NCI-H774 (cell line): ENCODE measurements at regions not wholly inside any gene's neighbourhood (a gene's known extent, or its start where the extent isn't known, plus 50 kb on each side); places are given as distances from the start of the nearest gene placed in this dataset.

Experiments
- DNase-seq: peaks from one replicate; lab custom pipeline; 2025; lab: John Stamatoyannopoulos, UW

GRCh38 chr1:72937905-72938304 lies 655.6 kb upstream of the NEGR1 start:
- no peak for DNase-seq

DNA sequence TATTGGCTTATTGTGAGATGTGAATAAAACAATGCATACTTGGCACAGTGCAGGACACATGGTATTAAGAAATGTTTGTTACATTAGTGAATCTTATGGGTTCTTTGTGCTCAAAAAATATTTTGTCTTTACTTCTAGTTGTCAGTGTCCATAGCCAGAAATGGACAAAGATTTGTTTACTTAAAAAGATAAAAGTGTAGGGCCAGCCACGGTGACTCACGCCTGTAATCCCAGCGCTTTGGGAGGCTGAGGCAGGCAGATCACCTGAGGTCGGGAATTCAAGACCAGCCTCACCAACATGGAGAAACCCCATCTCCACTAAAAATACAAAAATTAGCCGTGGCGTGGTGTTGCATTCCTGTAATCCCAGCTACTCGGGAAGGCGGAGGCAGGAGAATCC lies 654.6 kb upstream of the NEGR1 start:
- no peak for DNase-seq

DNA sequence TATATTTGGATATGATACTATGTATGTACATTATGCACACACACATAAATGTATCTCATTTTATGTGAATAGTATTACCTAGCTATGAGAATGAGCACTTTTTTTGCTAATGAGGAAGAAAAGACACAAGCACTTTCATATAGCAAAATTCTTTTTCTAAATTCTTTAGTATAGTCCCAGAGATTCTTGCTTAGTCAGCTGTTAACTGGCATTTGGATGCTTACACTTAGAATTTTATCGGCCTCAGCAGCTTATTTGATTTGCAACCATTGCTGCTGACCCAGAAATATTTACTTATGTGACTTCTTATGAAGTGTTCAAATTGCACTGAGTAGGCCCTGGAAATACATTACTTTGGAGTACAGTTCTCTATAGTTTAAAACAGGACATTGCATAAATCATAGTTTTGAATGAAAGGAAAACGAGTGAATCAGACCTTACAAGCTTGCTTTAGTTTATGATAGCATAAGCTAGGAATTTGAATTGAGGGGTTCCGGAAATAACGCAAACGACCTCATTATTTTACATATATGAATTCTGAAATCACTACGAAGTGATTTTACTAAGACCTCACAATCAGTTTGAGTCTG lies 653.9 kb upstream of the NEGR1 start:
- no peak for DNase-seq

DNA sequence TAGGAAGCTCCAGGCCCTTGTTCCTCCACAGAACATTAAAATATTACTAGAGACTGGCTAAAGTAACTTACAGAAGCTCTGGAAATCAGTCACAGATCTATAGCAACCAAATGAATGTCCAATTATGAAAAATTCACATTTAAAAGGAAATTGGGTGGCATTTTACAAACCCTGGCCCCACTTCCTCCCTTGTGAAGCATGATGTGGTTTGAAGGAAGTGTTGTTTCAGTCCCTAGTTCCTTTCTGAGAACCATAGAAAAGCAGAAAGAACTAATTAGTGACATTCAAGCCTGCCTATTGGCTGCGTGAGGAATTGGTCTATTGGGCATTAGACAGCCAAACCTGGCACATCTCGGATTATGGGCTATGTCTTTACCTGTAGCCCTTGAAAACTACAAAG lies 649.7 kb upstream of the NEGR1 start:
- DNase-seq, result no peak

DNA sequence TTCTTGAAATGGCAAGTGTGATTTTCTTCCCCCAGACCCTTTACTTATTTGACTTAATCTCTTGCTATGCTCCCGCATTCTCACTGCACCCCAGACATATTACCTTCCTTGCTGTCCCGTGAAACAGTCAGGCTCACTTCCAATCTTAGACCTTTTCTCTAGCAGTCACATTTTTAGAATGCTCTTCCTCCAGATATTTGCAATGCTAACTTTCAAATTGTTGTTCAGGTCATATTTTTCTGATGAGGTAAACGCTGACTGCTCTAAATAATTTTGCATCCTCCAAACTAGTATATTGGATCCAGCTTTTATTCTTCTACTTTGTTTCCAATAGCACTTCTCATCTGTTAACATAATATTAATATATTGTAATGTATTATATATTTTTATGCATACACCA lies 648.2 kb upstream of the NEGR1 start:
- DNase-seq, result no peak

DNA sequence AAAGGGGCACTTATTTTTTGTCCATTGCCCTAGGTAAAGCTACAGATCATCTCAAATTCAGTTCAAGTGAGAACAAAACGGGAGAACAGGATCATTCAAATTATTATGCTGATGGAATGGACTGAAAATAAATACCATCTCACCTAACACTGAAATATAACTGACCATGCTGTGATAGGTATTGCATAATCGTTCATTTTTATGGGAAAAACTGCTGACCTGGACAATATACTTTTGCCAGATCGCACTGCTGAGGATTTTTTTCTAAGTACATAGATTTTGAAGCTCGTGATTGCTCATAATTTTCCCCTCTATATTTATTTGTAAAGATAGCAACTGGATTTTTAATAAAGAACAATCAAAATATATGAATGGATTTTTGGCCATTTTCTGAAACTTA lies 636.6 kb upstream of the NEGR1 start:
- DNase-seq, result no peak

DNA sequence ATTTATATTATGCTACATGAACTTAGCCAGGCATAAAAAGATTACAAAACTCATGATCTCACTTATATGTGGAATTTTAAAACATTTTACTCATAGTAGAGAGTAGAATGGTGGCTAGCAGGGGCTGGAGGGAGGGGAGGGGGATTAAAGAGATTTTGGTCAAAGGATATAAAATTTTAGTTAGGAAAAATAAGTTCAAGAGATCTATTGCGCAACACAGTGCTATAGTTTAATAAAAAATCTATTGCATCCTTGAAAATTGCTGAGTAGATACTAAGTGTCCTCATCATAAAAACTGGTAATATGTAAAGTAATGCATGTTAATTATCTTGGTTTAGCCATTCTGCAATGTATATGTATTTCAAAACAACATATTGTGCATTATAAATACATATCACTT lies 635.6 kb upstream of the NEGR1 start:
- DNase-seq, result no peak

DNA sequence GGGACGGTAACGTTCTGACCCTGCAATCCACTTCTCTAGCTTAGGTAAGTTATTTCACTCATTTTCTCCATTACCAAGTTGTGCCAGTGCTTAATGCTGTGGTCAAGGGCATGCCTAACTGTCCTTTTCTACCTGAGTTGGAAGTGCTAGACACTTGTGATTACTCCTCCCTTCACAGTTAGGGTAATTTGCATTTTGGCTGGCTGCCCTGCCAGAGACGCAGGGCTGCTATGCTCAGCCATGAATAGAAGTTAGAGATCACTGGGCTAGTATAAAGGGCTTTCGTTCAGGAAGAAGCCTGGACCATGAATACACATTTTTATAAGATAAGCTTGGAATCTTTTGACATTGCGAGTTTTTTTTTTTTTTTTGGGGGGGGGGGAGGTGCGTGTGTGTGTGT lies 633.2 kb upstream of the NEGR1 start:
- DNase-seq, result no peak

GRCh38 chr1:72911656-72912055 lies 629.3 kb upstream of the NEGR1 start:
- DNase-seq, result no peak

GRCh38 chr1:72896256-72896655 lies 613.9 kb upstream of the NEGR1 start:
- no peak for DNase-seq

GRCh38 chr1:72892461-72892860 lies 610.1 kb upstream of the NEGR1 start:
- DNase-seq, result no peak

GRCh38 chr1:72891976-72892375 lies 609.6 kb upstream of the NEGR1 start:
- DNase-seq, result no peak

GRCh38 chr1:72885841-72886240 lies 603.5 kb upstream of the NEGR1 start:
- no peak for DNase-seq

GRCh38 chr1:72885017-72885416 lies 602.7 kb upstream of the NEGR1 start:
- DNase-seq, result no peak

DNA sequence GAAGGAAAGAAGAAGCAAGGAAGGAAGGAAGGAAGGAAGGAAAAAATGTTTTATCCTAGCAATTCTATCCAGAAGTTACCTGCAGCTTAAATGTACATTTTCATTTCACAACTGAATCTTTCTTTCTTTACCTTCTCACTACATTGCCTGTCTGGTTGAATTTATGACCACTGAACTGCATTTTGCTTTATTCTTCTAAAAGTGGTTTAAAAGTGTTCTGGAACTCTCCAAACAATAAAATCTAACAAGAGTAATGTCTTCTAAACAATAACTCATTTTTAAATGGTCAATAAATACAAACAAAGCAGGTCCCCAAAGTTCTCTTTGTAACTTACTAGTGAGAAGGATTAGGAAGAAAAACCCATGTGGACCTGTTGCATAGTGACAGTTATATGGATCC lies 587.5 kb upstream of the NEGR1 start:
- no peak for DNase-seq

- no peak for DNase-seq
These were observed 587.1 kb upstream of the NEGR1 start for GRCh38 chr1:72869441-72869840.

DNA sequence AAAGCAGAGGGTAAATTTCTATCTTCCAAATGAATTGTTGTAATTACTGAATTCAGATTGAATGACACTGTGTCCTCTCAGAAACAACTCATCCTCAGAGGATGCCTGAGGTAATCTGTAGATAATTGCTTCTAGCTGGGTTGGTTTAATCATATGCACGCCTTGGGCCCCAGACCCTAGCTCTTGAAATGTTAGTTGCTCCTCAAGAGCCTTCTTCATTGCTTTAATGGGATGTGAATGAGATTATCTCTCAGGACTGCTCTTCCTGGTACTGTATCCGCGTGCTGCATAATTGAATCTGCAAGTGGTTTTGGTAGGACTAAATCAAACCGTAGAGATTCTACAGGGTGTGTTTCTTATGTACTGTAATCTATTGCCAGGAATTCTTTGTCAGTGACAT lies 569.3 kb upstream of the NEGR1 start:
- no peak for DNase-seq

- no peak for DNase-seq
These were observed 566.7 kb upstream of the NEGR1 start for GRCh38 chr1:72848997-72849396.

DNA sequence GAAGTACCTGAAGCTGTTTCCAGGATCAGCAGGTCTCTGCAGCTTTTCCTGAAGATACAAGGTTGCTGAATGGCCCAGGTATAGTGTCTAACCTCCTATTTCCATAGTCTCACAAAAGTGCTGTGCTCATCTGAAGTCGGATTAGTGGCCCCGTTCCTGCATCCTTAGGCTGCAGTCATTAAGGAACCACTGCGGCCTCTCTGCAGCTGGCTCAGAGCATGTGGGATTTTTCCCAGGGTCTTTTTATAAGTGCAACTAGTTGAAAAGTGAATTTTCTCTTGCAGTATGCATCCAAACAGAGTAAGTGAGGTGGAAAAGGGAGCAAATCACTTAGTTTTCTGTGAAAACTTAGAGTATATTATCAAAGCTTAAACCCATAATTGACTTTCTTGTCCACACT lies 565.3 kb upstream of the NEGR1 start:
- DNase-seq, result no peak

DNA sequence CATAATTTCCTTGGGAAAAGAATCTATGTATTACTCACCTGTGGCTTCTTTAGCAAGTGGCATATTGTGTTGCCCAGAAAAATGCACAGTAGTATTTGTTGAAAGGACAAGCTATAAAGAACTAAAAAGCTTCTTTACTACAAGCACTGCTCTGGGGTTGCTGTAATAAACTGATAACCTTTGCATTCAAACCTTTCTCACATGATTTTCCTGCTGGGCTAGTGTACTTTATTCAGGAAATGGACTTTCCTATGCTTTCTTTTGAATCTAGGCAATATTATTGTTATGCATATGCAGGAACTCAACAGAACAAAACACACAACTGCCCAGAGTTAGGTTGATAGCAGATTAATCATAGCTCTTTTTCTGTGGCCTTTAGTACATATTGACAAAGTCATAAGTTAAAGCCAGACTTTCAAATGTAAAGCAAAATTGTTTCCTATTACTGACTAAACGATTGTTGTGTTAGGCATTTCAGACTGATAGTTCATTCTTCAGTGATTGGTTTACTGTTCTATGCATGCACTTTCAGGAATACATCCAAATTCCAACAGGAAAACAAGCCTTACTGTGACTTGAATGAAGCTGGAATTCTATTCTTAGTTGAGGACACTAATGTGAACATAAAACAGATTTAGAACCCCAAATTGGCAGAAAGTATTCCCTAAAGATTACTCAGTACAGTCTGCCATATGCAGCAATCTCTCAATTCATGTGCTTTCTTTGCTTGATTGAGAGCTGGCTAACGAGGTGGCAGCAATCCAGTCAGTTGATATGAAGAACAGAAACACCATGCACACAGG lies 564.3 kb upstream of the NEGR1 start:
- DNase-seq, result no peak

GRCh38 chr1:72845981-72846380 lies 563.6 kb upstream of the NEGR1 start:
- DNase-seq, result no peak

- no peak for DNase-seq
These were observed 563.0 kb upstream of the NEGR1 start for GRCh38 chr1:72845381-72845780.

GRCh38 chr1:72837781-72838180 lies 555.4 kb upstream of the NEGR1 start:
- no peak for DNase-seq
